ENCODE measurements at regions not wholly inside any gene's neighbourhood (a gene's known extent, or its start where the extent isn't known, plus 50 kb on each side); places are given as distances from the start of the nearest gene placed in this dataset.

- DNase-seq (ENCODE audit: low spot score) (no peak), FAIRE-seq (no peak)
Observed at GRCh38 chr11:122523846-122524805, 131.4 kb upstream of the UBASH3B start.

DNA sequence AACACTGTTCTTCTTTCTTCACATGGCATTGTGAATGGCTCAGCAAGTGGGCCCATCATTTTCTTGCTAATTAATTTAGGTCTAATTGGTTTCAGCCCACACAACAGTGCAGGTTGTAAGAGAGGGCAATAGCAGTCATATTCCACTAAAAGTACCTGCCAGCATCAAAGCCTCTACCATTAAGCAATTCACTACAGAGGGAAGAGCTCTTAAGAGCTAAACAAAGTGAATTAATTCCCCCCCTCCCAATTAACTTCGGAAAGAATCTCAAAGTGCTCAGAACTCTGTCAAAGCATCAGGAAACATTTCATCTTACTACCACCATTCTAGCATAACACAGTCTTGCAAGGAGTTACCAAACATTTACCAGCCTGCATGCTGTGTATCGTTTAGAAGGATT, 133.9 kb upstream of the UBASH3B start:
- DNase-seq (ENCODE audit: low spot score) (no peak), FAIRE-seq (no peak)

GRCh38 chr11:122517403-122518379, 137.8 kb upstream of the UBASH3B start:
- FAIRE-seq: no peak
- DNase-seq (ENCODE audit: low spot score): no peak

- FAIRE-seq (no peak), DNase-seq (ENCODE audit: low spot score) (no peak)
Observed at GRCh38 chr11:122516686-122517085, 138.8 kb upstream of the UBASH3B start.

- FAIRE-seq (no peak), DNase-seq (ENCODE audit: low spot score) (no peak)
Observed at GRCh38 chr11:122513997-122514396, 141.5 kb upstream of the UBASH3B start.

DNA sequence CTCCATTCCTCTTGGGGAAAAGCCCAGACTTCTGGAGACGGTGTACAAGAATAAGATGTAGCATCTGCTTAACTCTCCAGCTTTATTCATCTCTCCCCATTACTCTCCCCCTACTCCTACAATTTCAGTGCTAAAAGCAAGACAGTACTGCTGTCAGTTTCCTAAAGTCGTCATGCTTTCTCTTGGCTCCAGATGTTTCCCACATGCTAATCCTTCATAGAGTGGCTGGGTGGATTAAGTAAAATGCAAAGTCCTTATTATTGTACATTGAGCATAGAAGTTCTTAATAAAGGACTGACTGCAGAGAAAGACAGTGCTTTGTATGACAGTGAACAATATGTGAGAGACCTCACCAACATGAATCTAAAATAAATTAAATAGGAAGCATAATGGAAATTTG, 142.2 kb upstream of the UBASH3B start:
- DNase-seq (ENCODE audit: low spot score): no peak
- FAIRE-seq: no peak

DNA sequence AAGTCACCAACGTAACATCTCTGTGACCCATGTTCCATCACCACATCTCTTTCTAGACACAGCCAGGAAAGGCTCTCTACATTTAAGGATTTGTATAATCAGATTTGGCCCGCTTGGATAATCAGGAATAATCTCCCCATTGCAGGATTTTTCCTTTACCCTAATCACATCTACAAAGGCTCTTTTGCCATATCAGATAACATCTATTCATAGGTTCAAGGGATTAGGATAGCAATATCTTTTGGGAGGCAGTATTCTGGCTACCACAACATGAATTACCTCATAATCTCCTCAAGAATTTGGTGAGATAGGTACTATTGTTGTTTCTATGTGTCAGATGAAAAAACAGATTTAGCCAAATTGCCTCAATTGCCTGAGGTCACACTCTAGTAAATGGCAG, 142.8 kb upstream of the UBASH3B start:
- FAIRE-seq: no peak
- no peak for DNase-seq (ENCODE audit: low spot score)

- DNase-seq (ENCODE audit: low spot score) (no peak), FAIRE-seq (no peak)
Observed at GRCh38 chr11:122509899-122510298, 145.6 kb upstream of the UBASH3B start.

- FAIRE-seq: no peak
- DNase-seq (ENCODE audit: low spot score): no peak
Observed at GRCh38 chr11:122509091-122509490, 146.4 kb upstream of the UBASH3B start.

DNA sequence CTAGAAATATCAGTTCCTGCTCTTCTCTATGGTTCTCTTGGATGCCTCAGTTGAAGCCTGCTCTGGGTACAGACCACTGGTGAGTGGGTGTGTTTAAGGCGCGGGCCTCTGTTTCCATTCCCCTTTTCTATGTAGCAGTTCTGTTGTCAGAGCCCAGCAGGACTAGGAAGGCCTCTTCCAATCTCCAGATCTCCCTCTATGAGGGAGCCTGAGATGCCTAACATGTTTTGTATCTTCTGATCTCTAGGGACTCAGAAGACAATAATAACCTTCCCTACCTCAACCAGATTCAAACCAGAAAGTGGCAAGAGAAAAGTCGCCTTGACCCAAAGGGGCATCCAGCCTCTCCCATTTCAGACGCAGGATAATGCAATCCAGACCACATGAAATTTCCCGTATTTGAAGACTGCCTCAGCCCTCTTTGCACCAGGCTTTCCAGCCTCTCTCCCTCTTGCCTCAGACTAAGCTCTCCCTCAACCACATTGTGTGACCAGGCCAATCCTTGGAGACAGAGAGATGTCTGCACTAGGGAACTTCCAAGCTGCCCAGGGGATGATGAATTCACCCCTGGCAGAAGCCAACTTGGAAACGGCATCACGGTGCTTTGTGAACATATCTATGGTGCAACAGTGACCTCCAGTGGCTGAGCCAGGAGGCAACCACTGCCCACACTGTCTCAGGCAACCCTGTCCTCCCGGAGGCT, 150.1 kb upstream of the UBASH3B start:
- DNase-seq (ENCODE audit: low spot score) (peak; percentile 44), FAIRE-seq (no peak)

DNA sequence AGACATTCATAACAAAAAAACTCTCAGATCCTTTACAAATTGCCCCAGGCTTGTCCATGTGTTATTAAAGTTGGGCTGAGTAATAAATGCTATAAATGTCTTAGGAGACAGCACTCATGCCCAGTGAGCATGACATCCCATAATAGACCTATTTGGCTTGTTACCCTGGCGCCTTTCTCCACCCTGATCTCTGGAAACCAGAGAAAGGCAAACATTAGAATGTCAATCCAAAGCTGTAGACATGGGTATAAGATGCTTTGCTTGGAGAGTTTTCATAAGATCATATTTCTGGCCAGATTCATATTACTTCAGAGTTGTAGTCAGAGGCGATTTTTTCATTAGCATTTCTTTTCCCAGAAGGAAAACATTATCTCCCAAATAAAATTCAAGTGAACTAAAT, 161.3 kb upstream of the UBASH3B start:
- no peak for FAIRE-seq

GRCh38 chr11:122491509-122491908, 164.0 kb upstream of the UBASH3B start:
- FAIRE-seq (no peak), DNase-seq (ENCODE audit: low spot score) (no peak)

More for the DNA sequence above, 161.3 kb upstream of the UBASH3B start:
- no peak for DNase-seq (ENCODE audit: low spot score)

DNA sequence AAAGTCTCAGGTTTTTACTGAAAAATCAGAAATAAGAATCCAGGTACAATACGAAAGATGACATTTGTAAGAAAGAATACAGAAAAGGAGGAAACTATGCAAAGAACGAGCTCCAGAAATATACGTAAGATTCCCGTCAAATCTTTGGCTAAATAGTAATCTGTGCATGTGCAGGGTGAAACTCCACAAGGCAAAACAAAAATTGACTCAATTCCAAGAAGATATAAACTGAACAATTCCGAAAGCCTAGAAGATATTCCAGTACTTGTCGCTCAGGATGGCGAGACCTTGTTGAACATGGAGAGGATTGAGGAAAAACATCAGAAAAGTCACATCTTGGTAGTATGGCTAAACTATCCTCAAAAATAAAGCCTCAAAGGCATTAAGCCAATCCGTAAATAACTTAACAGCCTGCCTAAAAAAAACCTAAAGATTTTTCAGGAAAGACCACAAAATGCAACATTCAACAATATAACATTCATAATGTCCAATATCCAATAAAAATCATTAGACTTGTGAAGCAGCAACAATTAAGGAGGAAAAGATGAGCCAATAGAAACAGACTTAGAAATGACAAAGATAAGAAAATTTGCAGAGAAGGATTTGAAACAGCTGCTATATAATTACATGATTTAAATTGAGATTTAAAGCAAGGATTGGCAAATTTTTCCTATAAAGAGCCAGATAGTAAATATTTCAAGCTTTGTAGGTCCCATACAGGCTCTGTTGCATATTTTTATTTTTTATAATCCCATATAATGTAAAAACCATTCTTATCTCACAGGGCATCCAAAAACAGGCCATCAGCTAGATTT, 166.4 kb upstream of the UBASH3B start:
- FAIRE-seq: no peak
- DNase-seq (ENCODE audit: low spot score): no peak

GRCh38 chr11:122487669-122488068, 167.9 kb upstream of the UBASH3B start:
- no peak for FAIRE-seq
- DNase-seq (ENCODE audit: low spot score): no peak

GRCh38 chr11:122486793-122487495, 168.6 kb upstream of the UBASH3B start:
- FAIRE-seq (no peak), DNase-seq (ENCODE audit: low spot score) (no peak)

DNA sequence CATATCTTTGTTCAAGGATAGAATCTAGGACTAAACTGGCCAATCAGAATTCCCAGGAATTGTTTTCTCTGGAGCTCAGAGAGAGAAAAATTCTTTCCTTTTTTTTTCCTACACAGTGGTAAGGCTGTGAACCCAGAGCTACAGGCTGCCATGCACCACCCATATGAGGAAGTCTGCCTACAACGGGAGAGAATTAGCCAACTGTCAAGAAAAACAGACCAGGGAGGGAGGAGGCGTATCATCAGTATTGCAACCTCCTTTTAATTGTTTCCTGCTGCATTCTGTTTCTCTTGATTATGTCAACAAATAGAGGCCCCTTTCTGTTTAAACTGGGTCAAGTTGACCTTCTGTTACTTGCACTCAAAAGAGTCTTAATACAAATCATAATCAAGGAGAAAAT, 176.5 kb upstream of the UBASH3B start:
- no peak for DNase-seq (ENCODE audit: low spot score)
- FAIRE-seq: no peak

GRCh38 chr11:122468965-122469364, 186.6 kb upstream of the UBASH3B start:
- DNase-seq (ENCODE audit: low spot score) (no peak), FAIRE-seq (no peak)

DNA sequence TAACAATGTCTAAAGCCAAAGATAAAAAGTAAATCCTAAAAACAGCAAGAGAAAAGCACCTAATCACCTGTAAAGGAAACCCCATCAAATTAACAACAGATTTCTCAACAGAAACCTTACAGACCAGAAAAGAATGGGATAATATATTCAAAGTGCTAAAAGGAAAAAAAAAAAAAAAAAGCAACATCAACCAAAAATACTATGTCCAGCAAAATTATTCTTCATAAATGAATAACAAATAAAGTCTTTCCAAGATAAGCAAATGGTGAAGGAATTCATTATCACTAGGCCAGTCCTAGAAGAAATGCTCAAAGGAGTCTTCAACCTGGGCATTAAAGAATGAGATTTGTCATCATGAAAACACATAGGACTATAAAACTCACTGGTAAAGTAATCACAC, 192.0 kb upstream of the UBASH3B start:
- no peak for DNase-seq (ENCODE audit: low spot score)
- no peak for FAIRE-seq

- no peak for DNase-seq (ENCODE audit: low spot score)
- FAIRE-seq: no peak
Observed at GRCh38 chr11:122459064-122459463, 196.5 kb upstream of the UBASH3B start.

GRCh38 chr11:122453586-122453985, 201.9 kb upstream of the UBASH3B start:
- FAIRE-seq (no peak), DNase-seq (ENCODE audit: low spot score) (no peak)

Measured in RCC 7860 (cell line).